Karpas-422 (cell line): ENCODE measurements at regions not wholly inside any gene's neighbourhood (a gene's known extent, or its start where the extent isn't known, plus 50 kb on each side); places are given as distances from the start of the nearest gene placed in this dataset.

Source experiments
- DNase-seq: peaks from one replicate; pipeline ENCODE4 v3.0.0-alpha.2; 2015
- H2AFZ ChIP-seq: fragments of 200-600 bp; sonication (generic); 2 replicates; pipeline ENCODE4 v1.6.1; 2014; ENCODE audit warnings: antibody characterized with exemption, low read length, mixed read lengths
- H3K27ac ChIP-seq: fragments of 200-600 bp; sonication (generic); 2 replicates; pipeline ENCODE4 v1.5.1; 2014; ENCODE audit warnings: mild to moderate bottlenecking, low read length, moderate library complexity
- H3K27me3 ChIP-seq: fragments of 200-600 bp; sonication (generic); 2 replicates; pipeline ENCODE4 v1.6.1; 2014; ENCODE audit warnings: low read length, mixed read lengths
- H3K36me3 ChIP-seq: fragments of 200-600 bp; sonication (generic); 2 replicates; pipeline ENCODE4 v1.6.1; 2014; ENCODE audit warnings: low read length, mixed read lengths; ENCODE audit not compliant: insufficient read depth
- H3K4me1 ChIP-seq: fragments of 200-600 bp; sonication (generic); 2 replicates; pipeline ENCODE4 v1.6.1; 2014; ENCODE audit warnings: mild to moderate bottlenecking, low read length, mixed read lengths
- H3K4me2 ChIP-seq: fragments of 200-600 bp; sonication (generic); 2 replicates; pipeline ENCODE4 v1.6.1; 2014; ENCODE audit warnings: low read length, low read depth, mild to moderate bottlenecking; ENCODE audit not compliant: poor library complexity, severe bottlenecking
- H3K4me3 ChIP-seq: fragments of 200-600 bp; sonication (generic); 2 replicates; pipeline ENCODE4 v1.5.1; 2014; ENCODE audit warnings: mild to moderate bottlenecking, antibody characterized with exemption, low read length, mixed read lengths
- H3K79me2 ChIP-seq: fragments of 200-600 bp; sonication (generic); 2 replicates; pipeline ENCODE4 v1.6.1; 2014; ENCODE audit warnings: mild to moderate bottlenecking, low read length, mixed read lengths
- H3K9ac ChIP-seq: fragments of 200-600 bp; sonication (generic); 2 replicates; pipeline ENCODE4 v1.6.0; 2014; ENCODE audit warnings: low read length
- H3K9me2 ChIP-seq: fragments of 200-600 bp; sonication (generic), shearing (Covaris generic); replicated peaks from 2 replicates; pipeline ENCODE4 v1.6.0; 2014; ENCODE audit warnings: mild to moderate bottlenecking, low read length, moderate library complexity; ENCODE audit not compliant: insufficient read depth
- H3K9me3 ChIP-seq: fragments of 300-700, 200-600 bp; sonication (generic); 2 replicates; pipeline ENCODE4 v1.6.1; 2014; ENCODE audit warnings: low read length, mixed read lengths
- H4K20me1 ChIP-seq: fragments of 200-600 bp; sonication (generic); 2 replicates; pipeline ENCODE4 v1.6.1; 2014; ENCODE audit warnings: mild to moderate bottlenecking, antibody characterized with exemption, low read length, low read depth; ENCODE audit not compliant: insufficient read depth

DNA sequence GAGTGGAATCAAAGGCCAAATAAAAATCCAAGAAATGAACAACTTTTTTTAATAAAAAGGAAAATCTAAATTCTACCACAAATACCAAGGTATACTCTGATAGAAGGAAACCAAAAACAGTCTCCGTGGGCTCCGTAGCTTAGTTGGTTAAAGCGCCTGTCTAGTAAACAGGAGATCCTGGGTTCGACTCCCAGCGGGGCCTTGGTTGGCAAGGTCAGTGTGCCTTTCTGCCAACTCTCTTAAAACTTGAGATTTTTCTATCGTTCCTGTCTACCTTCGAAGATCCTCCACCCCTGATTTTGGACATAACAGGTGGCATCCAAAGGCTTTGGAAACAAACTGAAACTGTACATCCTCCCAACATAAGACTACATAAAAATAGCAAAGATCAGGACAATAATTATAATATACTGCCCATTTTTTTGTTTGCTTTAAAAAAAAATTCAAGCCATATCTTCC is 197.9 kb downstream of the TRIM27 start:
- H3K9ac ChIP-seq: no peak overlapping the region

DNA sequence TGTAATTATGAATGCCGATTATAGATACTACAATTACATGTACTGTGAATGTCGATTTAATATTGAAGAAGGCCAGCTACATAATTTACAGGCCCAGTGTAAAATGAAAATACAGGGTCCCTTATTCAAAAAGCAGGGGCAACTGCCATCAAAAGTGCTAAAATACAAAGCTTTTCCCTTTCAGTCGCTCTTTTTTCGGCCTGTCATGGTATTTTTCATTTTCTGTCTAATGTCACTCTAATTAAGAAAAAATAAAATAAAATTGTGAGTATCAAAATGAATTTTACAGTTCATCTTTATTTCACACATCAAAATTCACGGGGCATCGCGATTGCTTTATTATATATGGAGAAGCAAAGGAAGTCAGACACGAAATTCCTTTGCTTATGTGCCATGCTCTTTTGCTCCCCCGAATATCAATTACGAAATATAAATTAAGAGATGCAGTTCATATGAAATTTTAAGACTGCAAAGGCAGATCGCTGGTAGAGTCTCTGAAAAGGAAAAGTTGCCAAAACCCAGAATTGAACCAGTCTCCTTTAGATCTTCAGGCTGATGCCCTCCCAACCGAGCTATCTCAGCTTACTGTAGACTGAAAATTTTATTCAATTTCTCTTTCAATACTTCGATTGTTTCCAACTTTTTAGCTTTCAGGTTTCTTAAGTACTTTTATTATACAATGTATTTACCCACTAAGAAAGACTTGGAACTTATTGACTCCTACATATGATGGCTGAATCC is 197.0 kb downstream of the TRIM27 start:
- H3K4me3 ChIP-seq: no peak overlapping the region
- H3K27me3 ChIP-seq: no peaks in the 10 kb centered on the region
- H3K36me3 ChIP-seq: no peaks in the 10 kb centered on the region
- no peak for DNase-seq
- no peak overlapping the region for H3K27ac ChIP-seq
- no peak overlapping the region for H2AFZ ChIP-seq
- H3K9me3 ChIP-seq: no peaks in the 10 kb centered on the region
- H3K9ac ChIP-seq: no peak overlapping the region
- peaks cover 13% of the 10 kb centered on the region for H3K4me1 ChIP-seq
- no peaks in the 10 kb centered on the region for H3K9me2 ChIP-seq
- H4K20me1 ChIP-seq: no peaks in the 10 kb centered on the region
- no peaks in the 10 kb centered on the region for H3K79me2 ChIP-seq
- H3K4me2 ChIP-seq: no peak overlapping the region

More for the DNA sequence above, 197.9 kb downstream of the TRIM27 start:
- Histone ChIP-seq H3K27me3 (no peaks in the 10 kb centered on the region), H3K4me1 (peaks cover 13% of the 10 kb centered on the region), H3K4me2 (no peak overlapping the region), H3K36me3 (no peaks in the 10 kb centered on the region), H4K20me1 (no peaks in the 10 kb centered on the region), H3K9me2 (no peaks in the 10 kb centered on the region), H3K79me2 (no peaks in the 10 kb centered on the region), H3K9me3 (no peaks in the 10 kb centered on the region), H3K27ac (no peak overlapping the region), H3K4me3 (no peak overlapping the region), H2AFZ (no peak overlapping the region)
- DNase-seq: no peak

DNA sequence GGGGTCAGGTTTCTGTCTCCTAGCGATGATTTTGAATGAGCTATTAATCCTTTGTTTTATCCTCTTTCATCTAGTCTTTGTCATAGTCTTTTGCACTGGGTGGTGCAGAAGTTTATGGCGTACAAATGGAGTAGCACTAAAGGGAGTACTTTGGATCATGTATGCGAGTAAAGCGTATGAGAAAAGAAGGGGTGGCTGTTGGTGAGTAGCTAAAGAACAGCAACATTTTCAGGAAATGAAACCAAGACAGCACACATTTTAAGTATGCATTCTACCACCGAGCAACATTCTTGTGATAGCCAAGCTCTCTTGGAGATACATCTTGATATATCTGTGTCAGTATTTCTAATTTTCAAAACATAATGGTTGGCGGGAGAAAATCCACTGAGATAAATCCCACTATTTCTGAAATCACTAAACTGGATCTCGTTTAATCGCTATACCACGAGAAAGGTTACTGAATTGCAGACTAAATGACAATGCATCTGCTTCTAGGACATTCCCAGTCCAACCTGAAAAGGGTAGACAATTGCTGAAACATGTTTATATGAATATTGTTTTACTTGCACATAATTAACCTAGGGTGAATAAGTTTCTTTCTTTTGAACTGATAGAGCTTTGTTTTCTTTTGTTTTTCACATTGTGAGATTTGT is 196.1 kb downstream of the TRIM27 start:
- Histone ChIP-seq H4K20me1 (no peaks in the 10 kb centered on the region), H3K9ac (no peak overlapping the region), H3K27ac (no peak overlapping the region), H3K9me3 (no peaks in the 10 kb centered on the region), H3K79me2 (no peaks in the 10 kb centered on the region), H3K9me2 (no peaks in the 10 kb centered on the region), H3K4me3 (peak overlapping the region; percentile 37), H3K27me3 (no peaks in the 10 kb centered on the region), H2AFZ (peak overlapping the region; percentile 8; the same call in 1 of the 2 replicates), H3K36me3 (no peaks in the 10 kb centered on the region), H3K4me2 (peak overlapping the region; percentile 80), H3K4me1 (peaks cover 13% of the 10 kb centered on the region)
- peak; percentile 61 for DNase-seq

DNA sequence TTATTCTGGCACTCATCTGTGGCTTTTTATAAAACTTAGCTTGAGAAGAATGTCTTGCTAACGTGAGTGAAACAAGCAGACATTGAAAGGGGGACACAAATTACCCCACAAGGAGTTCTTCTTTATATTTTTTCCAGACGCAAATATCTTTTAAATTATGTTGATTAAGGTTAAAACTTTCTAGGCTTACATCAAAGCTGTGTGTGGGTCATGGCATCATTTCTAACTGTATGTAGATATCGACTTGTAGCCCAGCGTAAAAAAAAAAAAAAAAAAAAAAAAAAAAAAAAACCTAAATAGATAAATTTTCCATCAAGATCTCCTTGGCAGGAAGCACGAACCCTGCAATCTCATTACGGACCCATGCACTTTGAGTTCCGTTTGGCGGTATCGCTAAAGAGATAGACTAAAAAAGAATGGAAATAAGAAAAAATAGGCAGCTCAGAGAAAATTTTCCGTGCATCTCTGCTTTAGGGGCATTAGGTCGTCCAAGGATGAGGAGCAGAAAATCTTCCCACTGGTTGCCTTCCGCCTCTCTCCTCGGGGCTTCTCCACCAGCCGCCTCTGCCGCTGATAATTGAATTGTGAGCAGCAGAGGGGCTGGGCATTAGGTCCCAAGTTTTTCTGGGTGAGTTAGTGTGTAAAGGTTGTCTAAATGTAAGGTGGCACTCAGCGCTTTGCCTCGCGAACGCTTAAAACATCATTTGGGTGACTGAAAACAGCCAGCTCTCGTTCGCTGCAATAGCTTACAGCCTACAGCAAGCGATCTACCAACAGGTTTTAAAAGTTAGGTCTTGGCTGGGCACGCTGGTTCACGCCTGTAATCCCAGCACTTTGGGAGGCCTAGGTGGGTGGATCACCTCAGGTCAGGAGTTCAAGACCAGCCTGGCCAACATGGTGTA is 194.0 kb downstream of the TRIM27 start:
- Histone ChIP-seq H3K9ac (peak overlapping the region; percentile 61; the same call in 1 of the 2 replicates), H2AFZ (no peak overlapping the region), H3K4me1 (peaks cover 13% of the 10 kb centered on the region), H3K27ac (no peak overlapping the region), H3K9me3 (no peaks in the 10 kb centered on the region), H3K9me2 (no peaks in the 10 kb centered on the region), H3K4me2 (peak overlapping the region; percentile 80), H3K27me3 (no peaks in the 10 kb centered on the region), H3K36me3 (no peaks in the 10 kb centered on the region), H4K20me1 (no peaks in the 10 kb centered on the region), H3K4me3 (peak overlapping the region; percentile 69), H3K79me2 (no peaks in the 10 kb centered on the region)
- DNase-seq: no peak

DNA sequence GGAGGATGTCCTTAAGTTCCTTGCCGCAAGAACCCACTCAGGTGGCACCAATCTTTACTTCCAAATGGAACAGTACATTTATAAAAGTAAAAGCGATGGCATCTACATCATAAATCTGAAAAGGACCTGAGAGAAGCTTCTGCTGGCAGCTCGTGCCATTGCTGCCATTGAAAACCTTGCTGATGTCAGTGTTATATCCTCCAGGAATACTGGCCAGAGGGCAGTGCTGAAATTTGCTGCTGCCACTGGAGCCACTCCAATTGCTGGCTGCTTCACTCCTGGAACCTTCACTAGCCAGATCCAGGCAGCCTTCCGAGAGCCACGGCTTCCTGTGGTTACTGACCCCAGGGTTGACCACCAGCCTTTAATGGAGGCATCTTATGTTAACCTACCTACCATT is 191.7 kb downstream of the TRIM27 start:
- Histone ChIP-seq H3K27me3 (no peaks in the 10 kb centered on the region), H3K4me2 (no peak overlapping the region), H4K20me1 (no peaks in the 10 kb centered on the region), H3K9me2 (no peaks in the 10 kb centered on the region), H3K27ac (no peak overlapping the region), H3K9ac (no peak overlapping the region), H3K36me3 (no peaks in the 10 kb centered on the region), H3K9me3 (no peaks in the 10 kb centered on the region), H3K79me2 (no peaks in the 10 kb centered on the region), H2AFZ (no peak overlapping the region), H3K4me3 (no peak overlapping the region), H3K4me1 (peaks cover 13% of the 10 kb centered on the region)
- no peak for DNase-seq

DNA sequence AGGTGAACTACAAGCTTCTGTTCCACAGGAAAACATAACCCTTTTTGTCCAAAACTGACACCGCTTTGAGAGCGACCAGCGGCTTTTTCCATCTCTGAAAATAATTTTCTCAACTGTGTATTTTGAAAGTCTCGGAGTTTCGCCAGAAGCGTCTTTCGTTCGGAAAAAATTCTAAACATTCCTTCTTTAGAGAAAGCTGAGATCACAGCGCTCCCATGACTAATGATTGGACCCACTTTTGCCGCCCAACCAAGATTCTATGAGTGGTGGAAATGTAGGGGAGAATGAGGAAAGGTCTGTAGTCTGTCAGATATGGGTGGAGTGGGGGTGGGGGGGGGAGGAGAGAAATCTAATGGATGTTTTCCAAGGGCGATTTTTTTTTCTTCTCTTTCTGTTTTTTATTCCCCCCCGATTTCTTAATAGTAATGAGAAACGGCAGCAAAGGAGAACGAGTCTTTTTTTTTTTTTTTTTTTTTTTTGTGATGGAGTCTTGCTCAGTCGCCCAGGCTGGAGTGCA is 189.3 kb downstream of the TRIM27 start:
- Histone ChIP-seq H3K4me3 (no peak overlapping the region), H3K79me2 (no peaks in the 10 kb centered on the region), H2AFZ (no peak overlapping the region), H3K9me3 (no peaks in the 10 kb centered on the region), H3K36me3 (no peaks in the 10 kb centered on the region), H3K4me1 (peaks cover under 1% of the 10 kb centered on the region; the same call in 1 of the 2 replicates), H4K20me1 (no peaks in the 10 kb centered on the region), H3K4me2 (no peak overlapping the region), H3K27me3 (no peaks in the 10 kb centered on the region), H3K9me2 (no peaks in the 10 kb centered on the region), H3K9ac (no peak overlapping the region), H3K27ac (no peak overlapping the region)
- DNase-seq: no peak

DNA sequence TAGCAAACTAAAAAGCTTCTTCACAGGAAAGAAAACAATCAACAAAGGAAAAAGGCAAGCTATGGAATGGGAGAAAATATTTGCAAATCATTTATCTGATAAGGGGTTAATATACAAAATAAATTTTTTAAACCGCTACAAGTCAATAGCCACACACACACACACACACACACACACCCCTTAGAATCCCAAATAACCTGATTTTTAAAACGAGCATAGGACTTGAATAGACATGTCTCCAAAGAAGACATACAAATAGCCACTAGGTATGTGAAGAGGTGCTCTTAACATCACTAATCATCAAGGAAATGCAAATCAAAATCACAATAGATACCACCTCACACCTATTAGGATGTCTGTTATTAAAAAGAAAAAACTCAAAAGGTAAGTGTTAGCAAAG is 187.7 kb downstream of the TRIM27 start:
- Histone ChIP-seq H3K4me3 (no peak overlapping the region), H2AFZ (no peak overlapping the region), H4K20me1 (no peaks in the 10 kb centered on the region), H3K79me2 (no peaks in the 10 kb centered on the region), H3K9me2 (no peaks in the 10 kb centered on the region), H3K27me3 (no peaks in the 10 kb centered on the region), H3K9ac (no peak overlapping the region), H3K9me3 (no peaks in the 10 kb centered on the region), H3K4me2 (no peak overlapping the region), H3K4me1 (no peaks in the 10 kb centered on the region), H3K27ac (no peak overlapping the region), H3K36me3 (no peaks in the 10 kb centered on the region)
- no peak for DNase-seq
